Activated naive CD8-positive, alpha-beta T cell treated with anti-CD3 and anti-CD28 coated beads for 36 hours (primary cell): ENCODE measurements at regions not wholly inside any gene's neighbourhood (a gene's known extent, or its start where the extent isn't known, plus 50 kb on each side); places are given as distances from the start of the nearest gene placed in this dataset.
"Not testable (repeated sequence)": the region's sequence is repeated elsewhere in the genome, so short reads cannot be mapped to it uniquely, and the experiment has no call there.

Experiments used
- DNase-seq: peaks from one replicate; pipeline ENCODE4 v3.0.0; 2021
- H3K27ac Mint-ChIP-seq: one replicate; pipeline ENCODE4 v1.8.0; 2022; ENCODE audit warnings: mild to moderate bottlenecking, moderate library complexity, mixed read lengths
- H3K27me3 Mint-ChIP-seq: one replicate; pipeline ENCODE4 v1.8.0; 2022; ENCODE audit warnings: mild to moderate bottlenecking, mixed read lengths
- H3K36me3 Mint-ChIP-seq: one replicate; pipeline ENCODE4 v1.8.0; 2021; ENCODE audit warnings: mild to moderate bottlenecking, mixed read lengths
- H3K4me1 Mint-ChIP-seq: one replicate; pipeline ENCODE4 v1.8.0; 2021; ENCODE audit warnings: mixed read lengths
- H3K4me3 Mint-ChIP-seq: one replicate; pipeline ENCODE4 v1.8.0; 2022; ENCODE audit warnings: mild to moderate bottlenecking, moderate library complexity, mixed read lengths
- H3K9me3 Mint-ChIP-seq: one replicate; pipeline ENCODE4 v1.8.0; 2022; ENCODE audit warnings: mixed read lengths

- Mint-ChIP-seq H3K27me3 (peaks cover 8% of the 10 kb centered on the region), H3K4me3 (no peak overlapping the region), H3K9me3 (no peaks in the 10 kb centered on the region), H3K27ac (no peak overlapping the region), H3K36me3 (no peaks in the 10 kb centered on the region), H3K4me1 (no peaks in the 10 kb centered on the region)
- DNase-seq: no peak
These were observed 85.0 kb upstream of the LOC128125822 start for GRCh38 chr6:63487103-63487813.

GRCh38 chr6:63491119-63491518 is 81.2 kb upstream of the LOC128125822 start:
- no peak overlapping the region for H3K27ac Mint-ChIP-seq
- H3K36me3 Mint-ChIP-seq: no peaks in the 10 kb centered on the region
- H3K4me1 Mint-ChIP-seq: no peaks in the 10 kb centered on the region
- peaks cover 3% of the 10 kb centered on the region for H3K27me3 Mint-ChIP-seq
- H3K4me3 Mint-ChIP-seq: no peak overlapping the region
- DNase-seq: no peak
- no peaks in the 10 kb centered on the region for H3K9me3 Mint-ChIP-seq

GRCh38 chr6:63492476-63492875 is 79.8 kb upstream of the LOC128125822 start:
- Mint-ChIP-seq H3K27ac (no peak overlapping the region), H3K4me3 (no peak overlapping the region), H3K9me3 (no peaks in the 10 kb centered on the region), H3K4me1 (no peaks in the 10 kb centered on the region), H3K36me3 (no peaks in the 10 kb centered on the region), H3K27me3 (no peaks in the 10 kb centered on the region)
- DNase-seq: no peak

GRCh38 chr6:63493557-63493956 is 78.7 kb upstream of the LOC128125822 start:
- no peak for DNase-seq
- Mint-ChIP-seq H3K36me3 (no peaks in the 10 kb centered on the region), H3K27me3 (no peaks in the 10 kb centered on the region), H3K27ac (no peak overlapping the region), H3K4me1 (no peaks in the 10 kb centered on the region), H3K4me3 (no peak overlapping the region), H3K9me3 (no peaks in the 10 kb centered on the region)

- Mint-ChIP-seq H3K36me3 (no peaks in the 10 kb centered on the region), H3K9me3 (no peaks in the 10 kb centered on the region), H3K27ac (no peak overlapping the region), H3K4me1 (no peaks in the 10 kb centered on the region), H3K4me3 (no peak overlapping the region), H3K27me3 (no peaks in the 10 kb centered on the region)
- DNase-seq: no peak
These were observed 75.9 kb upstream of the LOC128125822 start for GRCh38 chr6:63496361-63496804.

GRCh38 chr6:63502156-63502555 is 70.1 kb upstream of the LOC128125822 start:
- Mint-ChIP-seq H3K27ac (no peak overlapping the region), H3K27me3 (peaks cover 4% of the 10 kb centered on the region), H3K36me3 (no peaks in the 10 kb centered on the region), H3K4me3 (no peak overlapping the region), H3K4me1 (peaks cover 2% of the 10 kb centered on the region), H3K9me3 (no peaks in the 10 kb centered on the region)
- no peak for DNase-seq

- Mint-ChIP-seq H3K36me3 (no peaks in the 10 kb centered on the region), H3K27me3 (peaks cover 4% of the 10 kb centered on the region), H3K4me3 (no peak overlapping the region), H3K27ac (no peak overlapping the region), H3K4me1 (peaks cover 2% of the 10 kb centered on the region), H3K9me3 (no peaks in the 10 kb centered on the region)
- no peak for DNase-seq
These were observed 69.1 kb upstream of the LOC128125822 start for GRCh38 chr6:63503199-63503598.

- H3K4me3 Mint-ChIP-seq: no peak overlapping the region
- no peaks in the 10 kb centered on the region for H3K36me3 Mint-ChIP-seq
- no peak overlapping the region for H3K27ac Mint-ChIP-seq
- H3K27me3 Mint-ChIP-seq: peaks cover 4% of the 10 kb centered on the region
- H3K4me1 Mint-ChIP-seq: peaks cover 2% of the 10 kb centered on the region
- DNase-seq: no peak
- H3K9me3 Mint-ChIP-seq: no peaks in the 10 kb centered on the region
These were observed 67.4 kb upstream of the LOC128125822 start for GRCh38 chr6:63504777-63505384.

- Mint-ChIP-seq H3K4me3 (no peak overlapping the region), H3K9me3 (no peaks in the 10 kb centered on the region), H3K27me3 (peaks cover 4% of the 10 kb centered on the region), H3K4me1 (peaks cover 2% of the 10 kb centered on the region), H3K27ac (no peak overlapping the region), H3K36me3 (no peaks in the 10 kb centered on the region)
- no peak for DNase-seq
These were observed 65.2 kb upstream of the LOC128125822 start for GRCh38 chr6:63507096-63507495.

- H3K27ac Mint-ChIP-seq: no peak overlapping the region
- no peaks in the 10 kb centered on the region for H3K36me3 Mint-ChIP-seq
- H3K27me3 Mint-ChIP-seq: peaks cover 6% of the 10 kb centered on the region
- no peak for DNase-seq
- no peaks in the 10 kb centered on the region for H3K9me3 Mint-ChIP-seq
- H3K4me1 Mint-ChIP-seq: peaks cover 2% of the 10 kb centered on the region
- H3K4me3 Mint-ChIP-seq: no peak overlapping the region
These were observed 62.5 kb upstream of the LOC128125822 start for GRCh38 chr6:63509652-63510352.

- no peaks in the 10 kb centered on the region for H3K36me3 Mint-ChIP-seq
- DNase-seq: no peak
- no peaks in the 10 kb centered on the region for H3K4me1 Mint-ChIP-seq
- no peaks in the 10 kb centered on the region for H3K9me3 Mint-ChIP-seq
- no peak overlapping the region for H3K4me3 Mint-ChIP-seq
- H3K27ac Mint-ChIP-seq: no peak overlapping the region
- H3K27me3 Mint-ChIP-seq: peaks cover 3% of the 10 kb centered on the region
These were observed 62.0 kb upstream of the LOC128125822 start for GRCh38 chr6:63510353-63510686.

- H3K27ac Mint-ChIP-seq: no peak overlapping the region
- no peaks in the 10 kb centered on the region for H3K4me1 Mint-ChIP-seq
- no peak for DNase-seq
- H3K36me3 Mint-ChIP-seq: no peaks in the 10 kb centered on the region
- no peak overlapping the region for H3K4me3 Mint-ChIP-seq
- no peaks in the 10 kb centered on the region for H3K9me3 Mint-ChIP-seq
- peaks cover 6% of the 10 kb centered on the region for H3K27me3 Mint-ChIP-seq
These were observed 61.4 kb upstream of the LOC128125822 start for GRCh38 chr6:63510849-63511248.

- no peak overlapping the region for H3K4me3 Mint-ChIP-seq
- DNase-seq: no peak
These were observed 57.6 kb upstream of the LOC128125822 start for GRCh38 chr6:63514488-63515173.

GRCh38 chr6:63515227-63515626 is 57.1 kb upstream of the LOC128125822 start:
- not testable (repeated sequence) for H3K36me3 Mint-ChIP-seq, H3K4me3 Mint-ChIP-seq, H3K27ac Mint-ChIP-seq, H3K4me1 Mint-ChIP-seq, DNase-seq, H3K27me3 Mint-ChIP-seq, H3K9me3 Mint-ChIP-seq

More at GRCh38 chr6:63514488-63515173, 57.6 kb upstream of the LOC128125822 start:
- Mint-ChIP-seq H3K4me1 (peaks cover 5% of the 10 kb centered on the region), H3K9me3 (no peaks in the 10 kb centered on the region), H3K36me3 (no peaks in the 10 kb centered on the region), H3K27ac (no peak overlapping the region), H3K27me3 (peaks cover 6% of the 10 kb centered on the region)

- no peak for DNase-seq
- Mint-ChIP-seq H3K4me3 (no peak overlapping the region), H3K27ac (no peak overlapping the region), H3K27me3 (peaks cover 6% of the 10 kb centered on the region), H3K4me1 (peaks cover 5% of the 10 kb centered on the region), H3K36me3 (no peaks in the 10 kb centered on the region), H3K9me3 (no peaks in the 10 kb centered on the region)
These were observed 55.9 kb upstream of the LOC128125822 start for GRCh38 chr6:63516186-63516944.
